Tibial nerve (tissue), 4 donors: ENCODE measurements at regions not wholly inside any gene's neighbourhood (a gene's known extent, or its start where the extent isn't known, plus 50 kb on each side); places are given as distances from the start of the nearest gene placed in this dataset.

Experiments used
- EP300 ChIP-seq, 2 donors: sonication (generic); formaldehyde crosslinking; IDR thresholded peaks; one replicate each; pipeline ENCODE4 v1.6.1; 2017; ENCODE audit warnings: antibody characterized with exemption in 2 of 2, mild to moderate bottlenecking in 1 of 2
- POLR2A ChIP-seq, 2 donors: fragments of 450-650 bp; IDR thresholded peaks; one replicate each; pipeline ENCODE4 v1.6.1; 2017; ENCODE audit warnings: antibody characterized with exemption in 2 of 2, mild to moderate bottlenecking in 2 of 2, moderate library complexity in 2 of 2
- TF ChIP-seq, protein P1 (sequence below), 5 experiments: fragments of 200-600 bp in 3 of 5; fragments of 450-650 bp in 2 of 5; sonication (generic) in 3 of 5; IDR thresholded peaks; one replicate each; pipeline ENCODE4 v1.5.1; 2016 to 2019; ENCODE audit warnings: antibody characterized with exemption in 5 of 5, mild to moderate bottlenecking in 3 of 5, moderate library complexity in 2 of 5

GRCh38 chr7:124388751-124389150 lies 355.9 kb upstream of the TMEM229A start:
- TF ChIP-seq, protein P1, sequence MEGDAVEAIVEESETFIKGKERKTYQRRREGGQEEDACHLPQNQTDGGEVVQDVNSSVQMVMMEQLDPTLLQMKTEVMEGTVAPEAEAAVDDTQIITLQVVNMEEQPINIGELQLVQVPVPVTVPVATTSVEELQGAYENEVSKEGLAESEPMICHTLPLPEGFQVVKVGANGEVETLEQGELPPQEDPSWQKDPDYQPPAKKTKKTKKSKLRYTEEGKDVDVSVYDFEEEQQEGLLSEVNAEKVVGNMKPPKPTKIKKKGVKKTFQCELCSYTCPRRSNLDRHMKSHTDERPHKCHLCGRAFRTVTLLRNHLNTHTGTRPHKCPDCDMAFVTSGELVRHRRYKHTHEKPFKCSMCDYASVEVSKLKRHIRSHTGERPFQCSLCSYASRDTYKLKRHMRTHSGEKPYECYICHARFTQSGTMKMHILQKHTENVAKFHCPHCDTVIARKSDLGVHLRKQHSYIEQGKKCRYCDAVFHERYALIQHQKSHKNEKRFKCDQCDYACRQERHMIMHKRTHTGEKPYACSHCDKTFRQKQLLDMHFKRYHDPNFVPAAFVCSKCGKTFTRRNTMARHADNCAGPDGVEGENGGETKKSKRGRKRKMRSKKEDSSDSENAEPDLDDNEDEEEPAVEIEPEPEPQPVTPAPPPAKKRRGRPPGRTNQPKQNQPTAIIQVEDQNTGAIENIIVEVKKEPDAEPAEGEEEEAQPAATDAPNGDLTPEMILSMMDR (IDR thresholded peaks at IDR 0.05) = no peak
- TF ChIP-seq POLR2A (IDR thresholded peaks at IDR 0.05) (no peak), EP300 (IDR thresholded peaks at IDR 0.05) (no peak)
